IPS-20b (cell line): ENCODE measurements at regions not wholly inside any gene's neighbourhood (a gene's known extent, or its start where the extent isn't known, plus 50 kb on each side); places are given as distances from the start of the nearest gene placed in this dataset.

Source experiments
- H3K27ac ChIP-seq: one replicate; pipeline ENCODE4 v1.5.1; 2013; ENCODE audit warnings: low read length
- H3K27me3 ChIP-seq: 2 replicates; pipeline ENCODE4 v1.6.1; 2013; ENCODE audit warnings: mild to moderate bottlenecking, low read length, inconsistent platforms; ENCODE audit not compliant: insufficient read depth
- H3K36me3 ChIP-seq: 2 replicates; pipeline ENCODE4 v1.6.1; 2013; ENCODE audit warnings: low read depth, mild to moderate bottlenecking, inconsistent platforms, low read length, moderate library complexity; ENCODE audit not compliant: insufficient read depth
- H3K4me1 ChIP-seq: 2 replicates; pipeline ENCODE4 v1.6.1; 2013; ENCODE audit warnings: mild to moderate bottlenecking, control low read depth, inconsistent platforms, low read length, moderate library complexity; ENCODE audit not compliant: insufficient read depth
- H3K4me3 ChIP-seq: 2 replicates; pipeline ENCODE4 v1.5.1; 2013; ENCODE audit warnings: mild to moderate bottlenecking, low read length, inconsistent platforms
- H3K9ac ChIP-seq: 2 replicates; pipeline ENCODE4 v1.6.1; 2013; ENCODE audit warnings: low read depth, mild to moderate bottlenecking, inconsistent platforms, low read length, moderate library complexity
- H3K9me3 ChIP-seq: 2 replicates; pipeline ENCODE4 v1.6.1; 2013; ENCODE audit warnings: mild to moderate bottlenecking, low read depth, low read length, inconsistent platforms; ENCODE audit not compliant: insufficient read depth

GRCh38 chr13:47092202-47092601 is 195.3 kb upstream of the HTR2A start:
- Histone ChIP-seq H3K4me1 (peaks cover 13% of the 10 kb centered on the region; the same call in 1 of the 2 replicates), H3K9me3 (no peaks in the 10 kb centered on the region), H3K27me3 (no peaks in the 10 kb centered on the region), H3K9ac (no peak overlapping the region), H3K36me3 (no peaks in the 10 kb centered on the region), H3K4me3 (no peak overlapping the region), H3K27ac (no peak overlapping the region)

DNA sequence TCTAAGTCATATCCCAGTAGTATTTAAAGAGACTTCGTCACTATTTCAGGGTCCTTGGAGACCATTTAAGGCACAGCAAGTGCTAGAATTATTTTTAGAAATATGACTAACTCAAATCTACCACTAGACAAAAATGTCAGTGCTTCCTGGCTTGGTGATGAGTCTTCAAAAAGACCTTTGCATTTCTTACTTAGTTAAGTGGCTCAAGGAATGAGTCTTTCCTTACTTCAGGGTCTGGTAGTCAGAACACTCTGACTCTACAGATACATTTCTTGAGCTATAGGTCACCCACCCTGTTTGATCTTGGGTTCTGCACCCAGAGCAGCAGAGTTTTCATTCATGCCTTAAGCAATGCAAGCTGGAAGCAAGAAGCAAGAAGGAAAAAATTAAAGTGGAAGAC is 191.0 kb upstream of the HTR2A start:
- no peak overlapping the region for H3K4me3 ChIP-seq
- no peaks in the 10 kb centered on the region for H3K9me3 ChIP-seq
- H3K9ac ChIP-seq: no peak overlapping the region
- H3K4me1 ChIP-seq: 0 out of 2 replicates have a peak, but pooled peaks cover 4% of the 10 kb centered on the region
- no peaks in the 10 kb centered on the region for H3K36me3 ChIP-seq
- no peak overlapping the region for H3K27ac ChIP-seq
- no peaks in the 10 kb centered on the region for H3K27me3 ChIP-seq

DNA sequence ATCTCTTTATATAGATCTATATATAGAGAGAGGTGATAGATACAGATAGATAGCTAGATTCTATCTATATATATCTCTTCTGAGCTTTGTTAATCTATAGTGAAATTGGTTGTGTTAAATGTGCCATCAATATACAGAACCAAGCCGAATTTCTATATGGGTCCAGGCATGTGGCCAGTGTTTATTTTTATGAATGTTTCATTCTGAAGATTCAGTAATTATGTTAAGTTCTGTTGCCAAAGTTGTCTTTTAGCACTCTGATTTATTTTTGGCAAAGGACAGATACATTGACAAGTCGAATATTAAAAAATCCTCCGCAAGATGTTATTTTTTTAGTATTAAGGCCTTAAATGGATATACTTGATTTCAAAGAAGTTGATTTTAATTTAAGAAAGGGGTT is 190.4 kb upstream of the HTR2A start:
- H3K9ac ChIP-seq: no peak overlapping the region
- no peaks in the 10 kb centered on the region for H3K36me3 ChIP-seq
- H3K4me1 ChIP-seq: 0 out of 2 replicates have a peak, but pooled peaks cover 1% of the 10 kb centered on the region
- H3K9me3 ChIP-seq: no peaks in the 10 kb centered on the region
- no peaks in the 10 kb centered on the region for H3K27me3 ChIP-seq
- no peak overlapping the region for H3K27ac ChIP-seq
- H3K4me3 ChIP-seq: no peak overlapping the region

GRCh38 chr13:47085346-47085745 is 188.5 kb upstream of the HTR2A start:
- H3K9me3 ChIP-seq: no peaks in the 10 kb centered on the region
- H3K27me3 ChIP-seq: no peaks in the 10 kb centered on the region
- H3K27ac ChIP-seq: no peak overlapping the region
- H3K36me3 ChIP-seq: no peaks in the 10 kb centered on the region
- no peaks in the 10 kb centered on the region for H3K4me1 ChIP-seq
- H3K4me3 ChIP-seq: no peak overlapping the region
- H3K9ac ChIP-seq: no peak overlapping the region

GRCh38 chr13:47081850-47082249 is 185.0 kb upstream of the HTR2A start:
- no peaks in the 10 kb centered on the region for H3K4me1 ChIP-seq

GRCh38 chr13:47081246-47081645 is 184.4 kb upstream of the HTR2A start:
- H3K4me1 ChIP-seq: no peaks in the 10 kb centered on the region
- no peak overlapping the region for H3K9ac ChIP-seq
- no peaks in the 10 kb centered on the region for H3K27me3 ChIP-seq
- H3K36me3 ChIP-seq: no peaks in the 10 kb centered on the region
- H3K4me3 ChIP-seq: no peak overlapping the region
- H3K9me3 ChIP-seq: no peaks in the 10 kb centered on the region
- H3K27ac ChIP-seq: no peak overlapping the region

More at GRCh38 chr13:47081850-47082249, 185.0 kb upstream of the HTR2A start:
- Histone ChIP-seq H3K4me3 (no peak overlapping the region), H3K9me3 (no peaks in the 10 kb centered on the region), H3K27me3 (no peaks in the 10 kb centered on the region), H3K9ac (no peak overlapping the region), H3K27ac (no peak overlapping the region), H3K36me3 (no peaks in the 10 kb centered on the region)

GRCh38 chr13:47080621-47081020 is 183.8 kb upstream of the HTR2A start:
- H3K36me3 ChIP-seq: no peaks in the 10 kb centered on the region
- no peaks in the 10 kb centered on the region for H3K27me3 ChIP-seq
- no peaks in the 10 kb centered on the region for H3K4me1 ChIP-seq
- no peak overlapping the region for H3K27ac ChIP-seq
- no peak overlapping the region for H3K4me3 ChIP-seq
- H3K9ac ChIP-seq: no peak overlapping the region
- no peaks in the 10 kb centered on the region for H3K9me3 ChIP-seq

DNA sequence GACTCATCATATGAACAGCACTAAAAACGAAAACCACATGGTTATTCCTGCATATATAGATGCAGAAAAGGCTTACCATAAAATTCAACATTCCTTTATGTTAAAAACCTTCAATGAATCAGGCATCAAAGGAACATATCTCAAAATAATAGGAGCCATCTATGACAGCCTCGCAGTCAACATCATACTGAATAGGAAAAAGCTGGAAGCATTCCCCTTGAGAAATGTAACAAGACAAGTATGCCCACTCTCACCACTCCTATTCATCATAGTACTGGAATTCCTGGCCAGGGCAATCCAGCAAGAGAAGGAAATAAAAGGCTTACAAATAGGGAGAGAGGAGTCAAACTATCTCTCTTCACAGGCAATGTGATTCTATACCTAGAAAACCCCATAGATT is 179.6 kb upstream of the HTR2A start:
- no peaks in the 10 kb centered on the region for H3K4me1 ChIP-seq
- H3K36me3 ChIP-seq: no peaks in the 10 kb centered on the region
- H3K4me3 ChIP-seq: no peak overlapping the region
- H3K9ac ChIP-seq: no peak overlapping the region
- H3K27me3 ChIP-seq: no peaks in the 10 kb centered on the region
- H3K27ac ChIP-seq: no peak overlapping the region
- 0 out of 2 replicates have a peak, but pooled peaks cover 4% of the 10 kb centered on the region for H3K9me3 ChIP-seq

DNA sequence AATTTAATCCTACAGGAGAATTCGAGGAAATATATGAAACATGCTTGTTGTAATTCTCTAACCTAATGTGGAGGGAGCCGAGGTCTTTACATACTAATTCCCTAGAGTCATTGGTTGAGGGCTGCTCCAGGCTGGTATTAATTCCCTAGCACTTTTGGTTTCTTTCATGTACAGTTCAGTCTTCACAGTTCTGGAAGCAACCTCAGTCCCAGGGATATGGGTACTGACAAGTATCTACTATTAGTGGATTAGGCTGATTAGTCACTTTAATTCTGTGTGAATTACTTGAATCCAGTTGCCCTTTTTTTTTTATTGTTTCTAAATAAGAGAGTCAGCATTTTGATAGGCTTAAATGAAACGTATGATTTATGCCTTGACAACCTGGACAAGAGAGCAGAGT is 172.3 kb upstream of the HTR2A start:
- H3K4me3 ChIP-seq: no peak overlapping the region
- no peaks in the 10 kb centered on the region for H3K9me3 ChIP-seq
- H3K27me3 ChIP-seq: no peaks in the 10 kb centered on the region
- no peaks in the 10 kb centered on the region for H3K36me3 ChIP-seq
- H3K4me1 ChIP-seq: peaks cover 6% of the 10 kb centered on the region
- no peak overlapping the region for H3K27ac ChIP-seq
- no peak overlapping the region for H3K9ac ChIP-seq

- Histone ChIP-seq H3K4me1 (peaks cover 6% of the 10 kb centered on the region), H3K4me3 (no peak overlapping the region), H3K9ac (no peak overlapping the region), H3K27ac (no peak overlapping the region), H3K36me3 (no peaks in the 10 kb centered on the region), H3K27me3 (no peaks in the 10 kb centered on the region), H3K9me3 (no peaks in the 10 kb centered on the region; the same call in 1 of the 2 replicates)
These were observed 170.5 kb upstream of the HTR2A start for GRCh38 chr13:47067306-47067705.

GRCh38 chr13:47066226-47066625 is 169.4 kb upstream of the HTR2A start:
- H3K27ac ChIP-seq: no peak overlapping the region
- no peaks in the 10 kb centered on the region for H3K36me3 ChIP-seq
- no peak overlapping the region for H3K9ac ChIP-seq
- no peaks in the 10 kb centered on the region; the same call in 1 of the 2 replicates for H3K9me3 ChIP-seq
- H3K27me3 ChIP-seq: no peaks in the 10 kb centered on the region
- no peak overlapping the region for H3K4me3 ChIP-seq
- H3K4me1 ChIP-seq: peaks cover 6% of the 10 kb centered on the region

DNA sequence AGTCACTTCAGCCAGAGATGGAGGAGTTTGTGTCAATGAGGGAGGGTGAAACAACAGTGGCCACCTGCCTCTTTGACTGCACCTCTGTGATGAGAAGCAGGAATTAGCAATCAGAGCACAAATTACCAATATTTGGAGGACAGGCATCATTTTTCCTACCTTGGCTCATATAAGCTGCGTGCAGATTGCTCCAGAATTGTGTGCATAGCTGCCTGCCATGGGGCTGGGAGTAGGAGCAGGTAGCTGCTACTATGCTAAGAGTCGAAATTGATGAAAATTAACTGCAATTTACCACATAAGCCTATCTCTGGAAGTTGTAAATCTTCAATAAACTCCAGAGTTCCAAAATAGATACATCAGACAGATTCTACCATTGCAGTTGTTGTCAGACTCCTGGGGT is 167.5 kb upstream of the HTR2A start:
- Histone ChIP-seq H3K27me3 (no peaks in the 10 kb centered on the region), H3K27ac (no peak overlapping the region), H3K4me1 (peaks cover 3% of the 10 kb centered on the region; the same call in 1 of the 2 replicates), H3K4me3 (no peak overlapping the region), H3K9ac (no peak overlapping the region), H3K36me3 (no peaks in the 10 kb centered on the region), H3K9me3 (peaks cover 9% of the 10 kb centered on the region)
